Fibroblast of lung (primary cell): ENCODE measurements at regions not wholly inside any gene's neighbourhood (a gene's known extent, or its start where the extent isn't known, plus 50 kb on each side); places are given as distances from the start of the nearest gene placed in this dataset.
"Not testable (repeated sequence)": the region's sequence is repeated elsewhere in the genome, so short reads cannot be mapped to it uniquely, and the experiment has no call there.

Experiments used
- DNase-seq, 2 donors: peaks; one replicate each; pipeline versions ENCODE4 v3.0.0 to v3.0.0-alpha.2; 2010; ENCODE audit warnings: low read depth in 2 of 2
- H2AFZ ChIP-seq: 2 replicates; pipeline ENCODE4 v1.5.1; 2012; ENCODE audit warnings: low read length, control low read depth, inconsistent platforms
- H3K27ac ChIP-seq: 2 replicates; pipeline ENCODE4 v1.5.1; 2011; ENCODE audit warnings: low read length, control low read depth; ENCODE audit not compliant: insufficient read depth
- H3K27me3 ChIP-seq: 2 replicates; pipeline ENCODE4 v1.5.1; 2011; ENCODE audit warnings: mild to moderate bottlenecking, low read length; ENCODE audit not compliant: control insufficient read depth, insufficient read depth
- H3K36me3 ChIP-seq: 2 replicates; pipeline ENCODE4 v1.5.1; 2011; ENCODE audit warnings: low read length; ENCODE audit not compliant: control insufficient read depth, insufficient read depth
- H3K4me1 ChIP-seq: 2 replicates; pipeline ENCODE4 v1.5.1; 2011; ENCODE audit warnings: low read length; ENCODE audit not compliant: control insufficient read depth, insufficient read depth; ENCODE audit errors: extremely low read depth
- H3K4me2 ChIP-seq: 2 replicates; pipeline ENCODE4 v1.5.1; 2011; ENCODE audit warnings: low read length, control low read depth; ENCODE audit not compliant: insufficient read depth; ENCODE audit errors: extremely low read depth
- H3K4me3 ChIP-seq, 4 experiments: fragments of 200-600 bp in 1 of 4; sonication (generic) in 1 of 4; replicated peaks in 1 of 4; 2 replicates each; pipeline ENCODE4 v1.5.1; 2011 to 2016; ENCODE audit warnings: low read length in 4 of 4, low read depth in 3 of 4, mild to moderate bottlenecking in 3 of 4, control low read depth in 2 of 4, inconsistent platforms in 1 of 4, mixed read lengths in 1 of 4; ENCODE audit not compliant: insufficient read depth in 1 of 4; ENCODE audit errors: control extremely low read depth in 1 of 4
- H3K79me2 ChIP-seq: 2 replicates; pipeline ENCODE4 v1.5.1; 2012; ENCODE audit warnings: mild to moderate bottlenecking, low read length, inconsistent platforms; ENCODE audit not compliant: control insufficient read depth, insufficient read depth
- H3K9ac ChIP-seq: 2 replicates; pipeline ENCODE4 v1.5.1; 2011; ENCODE audit warnings: mild to moderate bottlenecking, low read length, control low read depth; ENCODE audit not compliant: insufficient read depth
- H3K9me3 ChIP-seq: 2 replicates; pipeline ENCODE4 v1.5.1; 2012; ENCODE audit warnings: low read depth, low read length; ENCODE audit not compliant: control insufficient read depth, insufficient read depth
- H4K20me1 ChIP-seq: 2 replicates; pipeline ENCODE4 v1.5.1; 2011; ENCODE audit warnings: low read length; ENCODE audit not compliant: control insufficient read depth, insufficient read depth; ENCODE audit errors: extremely low read depth
- CTCF ChIP-seq, 2 donors: IDR thresholded peaks in 1 of 2; conservative IDR thresholded peaks in 1 of 2; 1 replicate in 1 of 2; 2 replicates in 1 of 2; pipeline ENCODE4 v1.5.1; 2011 to 2012; ENCODE audit warnings: low read length in 2 of 2, control low read depth in 1 of 2, inconsistent platforms in 1 of 2, low read depth in 1 of 2, mild to moderate bottlenecking in 1 of 2
- EZH2 ChIP-seq: IDR thresholded peaks from 2 replicates; pipeline ENCODE4 v1.5.1; 2012; ENCODE audit warnings: low read length, control low read depth, mild to moderate bottlenecking; ENCODE audit errors: missing control alignments

- no peaks in the 10 kb centered on the region for H3K9me3 ChIP-seq
- H3K27ac ChIP-seq: no peak overlapping the region
- no peak overlapping the region for H3K9ac ChIP-seq
- H3K79me2 ChIP-seq: no peaks in the 10 kb centered on the region
- no peaks in the 10 kb centered on the region for H4K20me1 ChIP-seq
- no peaks in the 10 kb centered on the region for H3K36me3 ChIP-seq
- H3K4me2 ChIP-seq: no peak overlapping the region
- no peaks in the 10 kb centered on the region for H3K4me1 ChIP-seq
- no peak for TF ChIP-seq CTCF (conservative IDR thresholded peaks at IDR 0.05 in 1 of 2, IDR thresholded peaks at IDR 0.05 in 1 of 2; ENCODE audit: low read depth in 1 of 2, low read length in 2 of 2)
- TF ChIP-seq EZH2: no peak
- H3K4me3 ChIP-seq: no peak overlapping the region
- no peaks in the 10 kb centered on the region for H3K27me3 ChIP-seq
- no peak overlapping the region for H2AFZ ChIP-seq
- no peak for DNase-seq
Measured at GRCh38 chr9:25752398-25752797, 74.2 kb upstream of the TUSC1 start.

GRCh38 chr9:25742256-25742655 lies 64.0 kb upstream of the TUSC1 start:
- TF ChIP-seq EZH2 (no peak), CTCF (conservative IDR thresholded peaks at IDR 0.05 in 1 of 2, IDR thresholded peaks at IDR 0.05 in 1 of 2; ENCODE audit: low read depth in 1 of 2, low read length in 2 of 2) (no peak)
- Histone ChIP-seq H3K9ac (no peak overlapping the region), H3K4me2 (no peak overlapping the region), H3K4me3 (no peak overlapping the region), H3K4me1 (no peaks in the 10 kb centered on the region), H4K20me1 (no peaks in the 10 kb centered on the region), H3K27ac (no peak overlapping the region), H3K79me2 (no peaks in the 10 kb centered on the region), H3K9me3 (no peaks in the 10 kb centered on the region), H3K27me3 (no peaks in the 10 kb centered on the region), H2AFZ (no peak overlapping the region), H3K36me3 (no peaks in the 10 kb centered on the region)
- DNase-seq: no peak

- Histone ChIP-seq H2AFZ (no peak overlapping the region), H3K36me3 (no peaks in the 10 kb centered on the region), H3K4me1 (no peaks in the 10 kb centered on the region), H3K79me2 (no peaks in the 10 kb centered on the region), H3K9ac (no peak overlapping the region), H3K4me2 (no peak overlapping the region), H3K9me3 (no peaks in the 10 kb centered on the region), H4K20me1 (no peaks in the 10 kb centered on the region), H3K4me3 (no peak overlapping the region), H3K27me3 (no peaks in the 10 kb centered on the region), H3K27ac (no peak overlapping the region)
- TF ChIP-seq CTCF (conservative IDR thresholded peaks at IDR 0.05 in 1 of 2, IDR thresholded peaks at IDR 0.05 in 1 of 2; ENCODE audit: low read depth in 1 of 2, low read length in 2 of 2) (no peak), EZH2 (no peak)
- no peak for DNase-seq
Measured at GRCh38 chr9:25733336-25733982, 55.2 kb upstream of the TUSC1 start.

GRCh38 chr9:25731895-25732794 lies 53.9 kb upstream of the TUSC1 start:
- not testable (repeated sequence) for H3K4me2 ChIP-seq, DNase-seq, H3K4me3 ChIP-seq, H3K27me3 ChIP-seq, H3K9ac ChIP-seq, H3K4me1 ChIP-seq, H3K36me3 ChIP-seq, H4K20me1 ChIP-seq, H3K27ac ChIP-seq, H3K9me3 ChIP-seq, H2AFZ ChIP-seq, H3K79me2 ChIP-seq
